Activated T-cell treated with anti-CD3 and anti-CD28 coated beads for 24 hours (primary cell): ENCODE measurements at regions not wholly inside any gene's neighbourhood (a gene's known extent, or its start where the extent isn't known, plus 50 kb on each side); places are given as distances from the start of the nearest gene placed in this dataset.

Experiments used
- DNase-seq: peaks from one replicate; pipeline ENCODE4 v3.0.0-alpha.2; 2020; ENCODE audit warnings: low read depth

DNA sequence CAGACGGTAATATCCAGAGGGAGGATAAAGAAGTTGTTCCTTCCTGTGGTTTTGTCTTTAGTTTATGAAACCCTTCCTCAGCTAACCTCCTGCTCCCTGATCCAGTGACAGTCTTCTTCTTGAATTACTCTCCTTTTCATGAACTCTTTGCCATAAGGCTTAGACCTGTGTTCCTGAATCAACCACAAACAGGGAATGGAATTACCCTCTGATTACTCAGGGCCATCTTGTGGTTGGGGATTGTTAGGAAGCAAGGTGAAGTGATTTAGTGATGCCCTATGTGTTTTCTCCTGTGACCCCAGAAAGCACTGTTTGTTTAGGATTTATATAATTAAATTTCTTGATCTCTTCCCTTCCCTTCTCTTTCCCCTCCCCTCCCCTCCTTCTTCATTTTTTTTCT is 409.1 kb downstream of the TAF11L14 start:
- DNase-seq: no peak

- no peak for DNase-seq
Measured at GRCh38 chr5:18048449-18048848, 414.2 kb downstream of the TAF11L14 start.

- no peak for DNase-seq
Measured at GRCh38 chr5:18050345-18050744, 416.1 kb downstream of the TAF11L14 start.

GRCh38 chr5:18050776-18051175 is 416.5 kb downstream of the TAF11L14 start:
- no peak for DNase-seq

DNA sequence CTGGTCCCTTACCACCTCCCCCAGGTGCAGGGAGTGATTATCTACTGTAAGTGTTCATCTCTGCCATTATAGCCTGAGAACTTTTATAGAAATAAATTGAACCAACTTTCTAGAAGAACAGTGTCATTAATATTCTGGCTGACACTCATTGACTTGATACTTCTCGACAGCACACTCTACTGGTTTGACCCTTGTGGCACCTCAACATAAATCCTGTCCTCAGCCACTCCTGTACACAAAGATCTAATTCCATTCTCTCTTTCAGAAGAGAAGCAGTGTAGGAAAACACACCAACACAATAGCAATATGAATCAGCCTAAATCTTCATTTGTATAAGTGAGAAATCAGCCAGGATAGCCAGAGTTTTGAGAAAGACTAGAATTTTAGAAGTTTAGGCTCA is 417.7 kb downstream of the TAF11L14 start:
- no peak for DNase-seq

DNA sequence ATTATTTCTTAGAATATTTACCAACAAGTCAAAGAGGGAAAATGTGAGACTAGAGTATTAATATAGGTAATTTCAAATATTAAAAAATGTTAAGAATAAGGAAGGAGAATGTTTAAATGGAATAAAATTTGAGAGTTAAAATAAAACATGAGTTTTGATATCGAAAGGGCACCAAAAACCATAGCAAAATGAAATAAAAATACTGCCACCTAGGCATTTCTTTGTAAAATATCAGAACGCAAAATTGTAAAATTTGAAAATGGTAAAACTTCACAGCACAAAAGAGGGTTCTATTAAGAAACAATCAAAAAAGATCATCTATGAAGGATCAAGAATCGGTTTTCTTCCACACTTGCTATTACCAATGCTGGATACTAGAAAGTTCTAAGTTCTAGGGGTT is 418.3 kb downstream of the TAF11L14 start:
- DNase-seq: no peak

DNA sequence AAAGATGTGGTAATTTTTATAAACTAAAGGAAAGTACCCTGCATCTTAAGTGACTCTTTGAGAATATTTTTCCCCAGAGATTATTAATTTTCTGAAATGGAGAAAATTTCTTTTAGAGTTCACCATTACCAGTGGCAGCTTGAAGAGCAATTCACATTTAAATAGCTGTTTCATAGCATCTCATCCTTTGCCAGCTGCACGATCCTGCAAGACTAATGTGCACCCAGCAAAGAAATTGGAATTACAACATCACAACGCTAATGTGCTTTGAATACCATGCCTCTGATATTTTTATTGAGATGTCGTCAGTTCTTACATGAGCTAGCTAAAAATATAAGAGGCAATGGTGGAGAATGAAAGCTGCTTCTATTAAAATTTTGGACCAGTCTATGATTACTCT is 423.5 kb downstream of the TAF11L14 start:
- DNase-seq: no peak

DNA sequence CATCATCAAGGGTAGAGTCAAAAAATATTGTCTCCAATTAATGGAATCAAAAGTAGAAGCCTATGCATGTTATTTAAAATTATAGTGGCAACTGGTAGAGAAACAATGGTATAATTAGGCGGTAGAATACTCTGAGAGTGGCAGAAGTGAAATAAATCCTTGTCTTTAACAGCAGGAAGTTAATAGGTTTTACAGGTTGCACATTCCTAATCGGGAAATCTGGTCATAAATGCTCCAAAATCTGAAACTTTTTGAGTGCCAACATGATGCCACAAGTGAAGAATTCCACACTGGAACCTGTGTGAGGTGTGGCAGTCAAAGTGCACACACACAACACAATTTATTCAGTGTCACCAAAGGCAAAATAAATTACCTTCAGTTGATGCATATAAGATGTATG is 433.4 kb downstream of the TAF11L14 start:
- no peak for DNase-seq

GRCh38 chr5:18068826-18069225 is 434.6 kb downstream of the TAF11L14 start:
- DNase-seq: no peak

GRCh38 chr5:18069790-18070189 is 435.5 kb downstream of the TAF11L14 start:
- DNase-seq: no peak

DNA sequence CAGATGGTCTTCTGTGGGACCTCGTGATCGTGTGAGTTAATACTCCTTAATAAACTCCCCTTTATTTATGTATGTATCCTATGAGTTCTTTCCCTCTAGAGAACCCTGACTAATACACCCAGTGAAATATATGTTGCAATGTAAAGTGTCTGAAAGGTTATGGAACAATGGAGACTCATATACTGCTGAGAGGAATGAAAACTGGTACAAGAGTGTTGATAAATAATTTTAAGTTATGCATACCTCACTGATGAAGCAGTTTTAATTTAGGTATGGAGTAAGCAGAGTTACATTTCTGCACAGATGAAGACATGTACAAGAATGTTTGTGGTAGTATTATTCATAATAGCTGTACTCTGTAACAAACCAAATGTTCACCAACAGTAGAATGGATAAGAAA is 438.3 kb downstream of the TAF11L14 start:
- no peak for DNase-seq

DNA sequence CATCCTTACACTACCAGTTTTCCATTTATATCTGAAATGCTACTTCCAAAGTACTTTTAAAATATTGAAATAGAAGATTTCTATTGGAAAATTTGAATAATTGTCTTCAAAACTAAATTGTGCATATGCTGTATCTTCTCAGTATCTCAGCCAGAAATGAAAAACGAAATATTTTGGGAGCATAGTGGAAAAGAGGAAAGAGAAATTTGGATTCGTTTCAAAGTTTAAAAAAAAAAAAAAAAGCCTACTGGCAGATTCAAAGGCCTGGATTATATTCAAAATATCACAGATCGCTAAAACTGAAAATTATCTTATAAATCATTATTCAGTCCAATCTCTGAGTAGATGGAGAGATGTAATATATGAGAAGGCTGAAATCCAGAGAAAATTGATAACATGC is 440.7 kb downstream of the TAF11L14 start:
- no peak for DNase-seq

DNA sequence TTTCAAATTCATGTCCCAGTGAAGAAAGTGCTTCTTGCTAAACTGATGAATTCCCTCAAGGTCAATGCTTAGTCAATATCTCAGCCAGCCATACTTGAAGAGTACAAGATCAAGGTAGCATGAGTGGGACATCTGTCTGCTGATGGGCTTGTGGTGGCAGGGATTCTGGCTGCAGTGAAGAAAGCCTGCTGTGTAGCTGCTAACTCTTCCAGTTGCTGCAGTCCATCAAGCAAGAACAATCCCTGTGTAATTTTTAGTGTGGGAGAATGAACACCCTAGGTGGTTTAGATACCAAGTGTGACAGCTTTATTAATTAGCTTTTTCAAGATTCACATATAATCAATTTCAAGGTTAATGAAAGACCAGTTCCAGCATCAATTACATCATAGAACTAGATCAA is 443.9 kb downstream of the TAF11L14 start:
- DNase-seq: no peak

- no peak for DNase-seq
Measured at GRCh38 chr5:18079831-18080230, 445.6 kb downstream of the TAF11L14 start.

DNA sequence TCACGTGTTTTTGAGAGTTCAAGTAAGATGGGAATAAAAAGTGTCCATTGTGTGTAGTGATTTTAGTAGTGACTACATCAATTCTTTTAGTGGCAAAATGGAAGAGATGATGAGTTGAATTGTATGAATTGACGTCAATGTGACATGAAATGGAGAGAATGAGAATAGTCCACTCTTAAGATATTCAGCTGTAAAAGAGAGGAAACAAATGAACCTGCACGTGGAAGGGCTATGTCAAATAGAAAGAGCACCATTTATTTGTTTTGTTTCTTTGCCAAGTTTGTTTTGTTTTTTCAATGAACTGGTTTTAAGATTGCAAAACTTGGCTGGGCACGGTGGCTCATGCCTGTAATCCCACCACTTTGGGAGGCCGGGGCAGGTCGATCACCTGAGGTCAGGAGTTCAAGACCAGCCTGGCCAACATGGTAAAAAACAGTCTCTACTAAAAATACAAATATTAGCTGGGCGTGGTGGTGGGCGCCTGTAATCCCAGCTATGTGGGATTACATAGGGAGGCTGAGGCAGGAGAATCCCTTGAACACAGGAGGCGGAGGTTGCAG is 453.8 kb downstream of the TAF11L14 start:
- DNase-seq: no peak

- DNase-seq: no peak
Measured at GRCh38 chr5:18090177-18090576, 455.9 kb downstream of the TAF11L14 start.

DNA sequence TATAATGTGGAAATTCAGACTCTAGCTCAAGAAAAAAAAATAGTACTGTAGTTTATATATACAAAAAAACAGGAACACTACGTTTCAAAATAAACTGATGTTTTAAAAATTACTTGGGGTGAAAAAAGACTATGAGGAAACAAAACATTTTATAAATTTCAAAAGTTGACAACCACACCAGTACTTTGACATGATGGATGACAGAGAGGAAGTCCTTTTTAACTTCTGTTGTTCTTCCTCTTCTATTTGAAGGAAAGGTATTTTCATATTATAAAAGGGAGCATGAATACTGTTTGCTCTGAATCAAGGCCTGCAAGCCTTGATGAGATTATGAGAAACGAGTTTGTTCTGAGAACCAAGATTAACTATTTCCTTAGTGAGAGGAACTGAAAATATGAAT is 456.9 kb downstream of the TAF11L14 start:
- no peak for DNase-seq

DNA sequence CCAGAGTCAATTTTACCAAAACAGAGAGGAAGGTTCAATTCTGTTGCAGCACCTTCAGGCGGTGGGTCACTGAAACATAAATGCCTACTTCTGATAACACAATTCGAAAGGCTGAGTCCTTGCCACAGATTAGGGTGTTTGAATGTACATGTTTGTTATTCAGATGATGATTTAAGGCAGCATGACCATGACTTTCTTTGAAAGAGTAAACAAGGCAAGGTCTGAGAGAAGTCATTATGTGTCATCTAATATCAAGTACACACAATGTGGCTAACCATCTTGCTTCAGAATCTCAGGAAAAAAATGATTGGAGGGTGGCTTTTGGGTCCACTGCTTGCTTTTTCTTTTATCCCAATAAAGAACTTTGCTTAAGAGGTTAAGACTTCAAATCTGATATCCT is 457.5 kb downstream of the TAF11L14 start:
- DNase-seq: no peak

DNA sequence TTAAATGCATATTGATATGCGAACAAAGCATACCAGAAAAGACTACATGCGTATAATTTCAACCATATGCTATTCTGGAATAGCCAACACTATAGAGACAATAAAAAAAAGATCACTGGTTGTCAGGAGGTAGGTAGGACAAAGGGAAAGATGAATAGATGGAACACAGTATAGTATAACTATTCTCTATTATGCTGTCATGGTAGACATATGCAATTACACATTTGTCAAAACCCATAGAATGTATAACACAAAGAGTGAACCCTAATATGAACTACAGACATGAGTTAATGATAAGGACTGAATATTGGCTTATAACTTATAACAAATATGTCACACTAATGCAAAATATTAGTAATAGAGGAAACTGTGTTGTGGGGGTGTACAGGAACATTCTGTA is 460.8 kb downstream of the TAF11L14 start:
- no peak for DNase-seq

DNA sequence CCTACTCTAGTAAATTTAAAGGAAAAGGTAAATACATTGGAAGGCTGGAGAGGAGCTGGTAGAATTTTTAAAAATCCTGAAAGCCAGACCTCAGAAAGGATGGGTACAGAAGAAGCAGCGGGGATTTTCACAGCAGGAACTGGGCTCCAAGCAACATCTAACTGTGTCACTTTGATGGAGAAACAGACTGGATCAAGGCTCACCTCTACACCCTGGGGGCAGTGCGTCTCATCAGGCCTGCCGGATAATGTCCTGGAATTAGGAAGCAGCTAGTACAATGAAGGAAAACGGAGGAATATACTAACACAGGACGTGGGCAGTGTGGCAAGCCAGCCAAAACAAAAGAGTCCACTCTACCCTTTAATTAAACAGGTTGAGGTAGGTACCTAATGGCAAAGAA is 463.6 kb downstream of the TAF11L14 start:
- DNase-seq: no peak

- DNase-seq: no peak
Measured at GRCh38 chr5:18098691-18099090, 464.4 kb downstream of the TAF11L14 start.

GRCh38 chr5:18099261-18099660 is 465.0 kb downstream of the TAF11L14 start:
- no peak for DNase-seq

DNA sequence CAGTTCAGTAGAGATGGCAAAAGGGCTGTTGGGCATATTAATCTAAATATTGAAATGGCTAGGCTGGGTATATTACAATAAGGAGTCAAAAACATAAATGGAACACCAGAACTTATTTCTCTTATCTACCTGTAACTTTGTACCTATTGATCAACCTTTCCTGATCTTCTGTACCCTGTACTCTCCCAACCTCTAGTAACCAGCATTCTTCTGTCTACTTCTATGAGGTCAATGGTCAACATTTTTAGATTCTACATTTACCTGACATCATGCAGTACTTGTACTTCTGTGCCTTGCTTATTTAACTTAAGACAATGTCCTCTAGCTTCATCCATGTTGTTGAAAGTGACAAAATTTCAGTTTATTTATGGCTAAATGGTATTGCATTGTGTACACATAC is 467.3 kb downstream of the TAF11L14 start:
- DNase-seq: no peak

DNA sequence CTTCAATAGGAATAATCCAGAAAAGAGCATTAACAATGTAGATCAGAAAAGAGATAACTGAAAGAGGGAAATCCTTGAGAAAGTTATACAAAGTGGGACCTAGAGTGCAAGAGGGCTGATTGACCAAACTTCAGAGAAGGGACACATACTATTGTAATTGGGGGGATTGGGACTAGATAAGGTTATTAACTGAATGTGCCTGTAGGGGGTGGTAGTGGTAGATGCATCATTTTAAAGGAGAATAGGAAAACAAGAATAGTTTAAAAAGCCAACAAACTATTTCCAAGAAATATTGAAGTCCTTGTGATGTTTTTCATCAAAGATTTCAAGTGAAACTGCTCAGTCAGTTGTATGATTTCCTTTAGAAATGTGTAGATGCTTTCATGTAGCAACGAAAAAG is 468.5 kb downstream of the TAF11L14 start:
- no peak for DNase-seq

DNA sequence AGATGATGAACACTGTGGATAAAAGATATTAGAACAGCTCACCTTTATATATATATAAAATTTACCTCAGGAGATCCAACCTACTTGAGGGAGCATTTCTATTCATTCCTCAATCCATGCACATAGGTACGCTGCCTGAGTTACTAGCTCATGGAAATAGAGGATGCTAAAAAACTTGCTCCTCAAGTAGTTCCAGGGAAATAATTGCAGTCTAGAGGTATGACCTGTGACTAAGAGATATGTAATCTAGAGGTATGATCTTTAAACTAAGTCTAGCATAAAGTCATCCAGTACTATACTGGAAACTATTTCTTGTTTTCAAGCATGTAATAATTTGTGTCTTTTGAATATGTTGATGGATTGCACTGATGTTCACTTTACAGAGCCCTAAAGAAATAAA is 471.2 kb downstream of the TAF11L14 start:
- no peak for DNase-seq
